GM12878 (cell line): ENCODE measurements at regions not wholly inside any gene's neighbourhood (a gene's known extent, or its start where the extent isn't known, plus 50 kb on each side); places are given as distances from the start of the nearest gene placed in this dataset.

Experiments
- ATAC-seq: fragments of 200-7000 bp; cut with Tn5 transposase; 3 replicates; pipeline ENCODE4 v1.9.1; 2020; ENCODE audit warnings: mild to moderate bottlenecking, moderate library complexity
- BruUV-seq: library from RNA; stranded (reverse); fragments of 400-500 nt; replicated peaks from 2 replicates; lab custom pipeline; 2021; lab: Mats Ljungman, UMichigan
- CTCF ChIA-PET: fragments of 300-600 bp; sonication (Branson Sonifier 250); formaldehyde crosslinking; extraction: SDS; loops from one replicate; lab custom pipeline; 2021; ENCODE audit warnings: inconsistent platforms; lab: Yijun Ruan, JAX
- POLR2A ChIA-PET: fragments of 350-600 bp; formaldehyde crosslinking; extraction: SDS; loops from one replicate; lab custom pipeline; 2021; ENCODE audit warnings: inconsistent platforms; lab: Charles Lee
- RAD21 ChIA-PET: fragments of 300-600 bp; sonication (Branson Sonifier 250); formaldehyde crosslinking; loops from one replicate; lab custom pipeline; 2023; ENCODE audit warnings: antibody characterized with exemption; ENCODE audit not compliant: unreplicated experiment; lab: Charles Lee
- SMC1A ChIA-PET: fragments of 300-600 bp; sonication (Branson Sonifier 250); formaldehyde crosslinking; loops from one replicate; lab custom pipeline; 2023; ENCODE audit not compliant: unreplicated experiment, uncharacterized antibody; lab: Charles Lee
- DNase-seq: peaks from one replicate; pipeline ENCODE4 v3.0.0-alpha.2; 2011; ENCODE audit warnings: low read depth, low spot score
- FAIRE-seq: peaks from 3 replicates; lab custom pipeline; 2011; peaks lifted over from hg19 to GRCh38; lab: Jason Lieb, UNC
- H2AFZ ChIP-seq: 2 replicates; pipeline ENCODE4 v1.6.0; 2011; ENCODE audit warnings: low read depth, low read length, control low read depth; ENCODE audit not compliant: control insufficient read depth
- H3K27ac ChIP-seq: 2 replicates; pipeline ENCODE4 v1.5.1; 2011; ENCODE audit warnings: control low read depth; ENCODE audit not compliant: control insufficient read depth, insufficient read depth
- H3K27me3 ChIP-seq, 2 experiments: replicated peaks in 1 of 2; 2 replicates each; pipeline versions ENCODE4 v1.6.0 to v1.6.1; 2011; ENCODE audit warnings: low read length in 1 of 2; ENCODE audit not compliant: control insufficient read depth in 2 of 2, insufficient read depth in 2 of 2
- H3K36me3 ChIP-seq, 2 experiments: 2 replicates each; pipeline ENCODE4 v1.5.1; 2011; ENCODE audit warnings: low read length in 1 of 2; ENCODE audit not compliant: control insufficient read depth in 2 of 2, insufficient read depth in 2 of 2
- H3K4me1 ChIP-seq: 2 replicates; pipeline ENCODE4 v1.6.1; 2011; ENCODE audit warnings: mild to moderate bottlenecking, low read length, moderate library complexity, mixed read lengths; ENCODE audit not compliant: control insufficient read depth, insufficient read depth
- H3K4me2 ChIP-seq: 2 replicates; pipeline ENCODE4 v1.6.0; 2011; ENCODE audit warnings: control low read depth; ENCODE audit not compliant: control insufficient read depth, insufficient read depth
- H3K4me3 ChIP-seq: fragments of 200-600 bp; sonication (generic); 2 replicates; pipeline ENCODE4 v1.5.1; 2016
- H3K79me2 ChIP-seq: 2 replicates; pipeline ENCODE4 v1.6.0; 2011; ENCODE audit warnings: low read length; ENCODE audit not compliant: control insufficient read depth, insufficient read depth
- H3K9ac ChIP-seq: 2 replicates; pipeline ENCODE4 v1.8.0; 2011; ENCODE audit warnings: low read length, control low read depth, mixed read lengths; ENCODE audit not compliant: control insufficient read depth, insufficient read depth
- H3K9me3 ChIP-seq: replicated peaks from 3 replicates; pipeline ENCODE4 v1.5.1; 2011; ENCODE audit warnings: mild to moderate bottlenecking, low read length; ENCODE audit not compliant: control insufficient read depth, insufficient read depth
- H4K20me1 ChIP-seq: 2 replicates; pipeline ENCODE4 v1.6.0; 2011; ENCODE audit not compliant: control insufficient read depth, insufficient read depth
- CHD1 ChIP-seq: IDR thresholded peaks from 2 replicates; pipeline ENCODE4 v1.6.1; 2012; ENCODE audit warnings: low read depth, low read length, improper control_type of control experiment
- EZH2 ChIP-seq: IDR thresholded peaks from 2 replicates; pipeline ENCODE4 v1.6.1; 2012; ENCODE audit warnings: low read depth, mild to moderate bottlenecking, control low read depth, inconsistent platforms, low read length, borderline replicate concordance; ENCODE audit not compliant: control insufficient read depth
- HDGF ChIP-seq: fragments of 450-650 bp; IDR thresholded peaks from 2 replicates; pipeline ENCODE4 v1.6.1; 2016; ENCODE audit warnings: antibody characterized with exemption
- RAD51 ChIP-seq: fragments of 450-650 bp; IDR thresholded peaks from 2 replicates; pipeline ENCODE4 v1.6.1; 2016; ENCODE audit warnings: moderate library complexity, mild to moderate bottlenecking, inconsistent platforms
- RCOR1 ChIP-seq: conservative IDR thresholded peaks from 2 replicates; pipeline ENCODE4 v1.6.1; 2012; ENCODE audit warnings: low read depth, low read length, improper control_type of control experiment
- ZNF217 ChIP-seq: fragments of 450-650 bp; IDR thresholded peaks from 2 replicates; pipeline ENCODE4 v1.6.1; 2017; ENCODE audit warnings: antibody characterized with exemption, mild to moderate bottlenecking
- WGBS: methylation state at CpG from one replicate; pipeline ENCODE4 v1.1.6; 2016; ENCODE audit warnings: low lambda C conversion rate; ENCODE audit not compliant: insufficient replicate concordance, insufficient coverage; ENCODE audit errors: missing lambda C conversion rate; 5-methylcytosine and 5-hydroxymethylcytosine counted together
- in situ Hi-C: fragments of 300-500 bp; cut with MboI; formaldehyde crosslinking; loops from 9 replicates; pipeline ENCODE4 v1.14.3; 2018; ENCODE audit warnings: mixed read lengths
- intact Hi-C: fragments of 100-400 bp; cut with micrococcal nuclease; formaldehyde crosslinking; loops from one replicate; pipeline ENCODE4 v1.14.2; 2022; ENCODE audit not compliant: unreplicated experiment
- TF ChIP-seq, protein P1 (sequence below): fragments of 150-350 bp; IDR thresholded peaks from 2 replicates; pipeline ENCODE4 v1.6.1; 2016; ENCODE audit warnings: low read depth, low read length
- TF ChIP-seq, protein P2 (sequence below): fragments of 450-650 bp; IDR thresholded peaks from 2 replicates; pipeline ENCODE4 v1.6.1; 2017; ENCODE audit warnings: mild to moderate bottlenecking

DNA sequence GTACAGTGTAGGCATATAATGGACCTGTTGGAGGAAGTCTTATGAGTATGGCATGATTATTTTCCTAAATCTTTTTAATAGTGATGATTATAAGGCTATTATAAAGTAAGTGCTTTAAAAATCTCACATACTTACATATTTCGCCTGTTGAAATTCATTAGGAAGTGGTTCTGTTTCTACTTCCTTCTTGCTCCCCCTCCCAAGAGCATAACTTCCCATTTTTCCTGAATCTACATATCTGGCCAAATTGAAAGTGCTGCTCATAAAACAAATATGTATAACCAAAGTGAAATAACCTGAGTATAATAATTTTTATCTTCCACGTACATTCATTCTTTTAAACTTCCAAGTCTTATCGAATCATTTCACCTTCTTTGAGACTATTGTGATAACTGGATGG, 455.6 kb upstream of the SEL1L start:
- Histone ChIP-seq H3K79me2 (no peaks in the 10 kb centered on the region), H3K9me3 (no peaks in the 10 kb centered on the region), H3K4me3 (no peak overlapping the region)
- intact Hi-C loops = no loop called here
- POLR2A ChIA-PET = no interaction called here
- TF ChIP-seq HDGF (no peak), RCOR1 (no peak), RAD51 (no peak), CHD1 (no peak), EZH2 (no peak), ZNF217 (no peak)
- TF ChIP-seq, protein P1, sequence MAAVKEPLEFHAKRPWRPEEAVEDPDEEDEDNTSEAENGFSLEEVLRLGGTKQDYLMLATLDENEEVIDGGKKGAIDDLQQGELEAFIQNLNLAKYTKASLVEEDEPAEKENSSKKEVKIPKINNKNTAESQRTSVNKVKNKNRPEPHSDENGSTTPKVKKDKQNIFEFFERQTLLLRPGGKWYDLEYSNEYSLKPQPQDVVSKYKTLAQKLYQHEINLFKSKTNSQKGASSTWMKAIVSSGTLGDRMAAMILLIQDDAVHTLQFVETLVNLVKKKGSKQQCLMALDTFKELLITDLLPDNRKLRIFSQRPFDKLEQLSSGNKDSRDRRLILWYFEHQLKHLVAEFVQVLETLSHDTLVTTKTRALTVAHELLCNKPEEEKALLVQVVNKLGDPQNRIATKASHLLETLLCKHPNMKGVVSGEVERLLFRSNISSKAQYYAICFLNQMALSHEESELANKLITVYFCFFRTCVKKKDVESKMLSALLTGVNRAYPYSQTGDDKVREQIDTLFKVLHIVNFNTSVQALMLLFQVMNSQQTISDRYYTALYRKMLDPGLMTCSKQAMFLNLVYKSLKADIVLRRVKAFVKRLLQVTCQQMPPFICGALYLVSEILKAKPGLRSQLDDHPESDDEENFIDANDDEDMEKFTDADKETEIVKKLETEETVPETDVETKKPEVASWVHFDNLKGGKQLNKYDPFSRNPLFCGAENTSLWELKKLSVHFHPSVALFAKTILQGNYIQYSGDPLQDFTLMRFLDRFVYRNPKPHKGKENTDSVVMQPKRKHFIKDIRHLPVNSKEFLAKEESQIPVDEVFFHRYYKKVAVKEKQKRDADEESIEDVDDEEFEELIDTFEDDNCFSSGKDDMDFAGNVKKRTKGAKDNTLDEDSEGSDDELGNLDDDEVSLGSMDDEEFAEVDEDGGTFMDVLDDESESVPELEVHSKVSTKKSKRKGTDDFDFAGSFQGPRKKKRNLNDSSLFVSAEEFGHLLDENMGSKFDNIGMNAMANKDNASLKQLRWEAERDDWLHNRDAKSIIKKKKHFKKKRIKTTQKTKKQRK = no peak
- TF ChIP-seq, protein P2, sequence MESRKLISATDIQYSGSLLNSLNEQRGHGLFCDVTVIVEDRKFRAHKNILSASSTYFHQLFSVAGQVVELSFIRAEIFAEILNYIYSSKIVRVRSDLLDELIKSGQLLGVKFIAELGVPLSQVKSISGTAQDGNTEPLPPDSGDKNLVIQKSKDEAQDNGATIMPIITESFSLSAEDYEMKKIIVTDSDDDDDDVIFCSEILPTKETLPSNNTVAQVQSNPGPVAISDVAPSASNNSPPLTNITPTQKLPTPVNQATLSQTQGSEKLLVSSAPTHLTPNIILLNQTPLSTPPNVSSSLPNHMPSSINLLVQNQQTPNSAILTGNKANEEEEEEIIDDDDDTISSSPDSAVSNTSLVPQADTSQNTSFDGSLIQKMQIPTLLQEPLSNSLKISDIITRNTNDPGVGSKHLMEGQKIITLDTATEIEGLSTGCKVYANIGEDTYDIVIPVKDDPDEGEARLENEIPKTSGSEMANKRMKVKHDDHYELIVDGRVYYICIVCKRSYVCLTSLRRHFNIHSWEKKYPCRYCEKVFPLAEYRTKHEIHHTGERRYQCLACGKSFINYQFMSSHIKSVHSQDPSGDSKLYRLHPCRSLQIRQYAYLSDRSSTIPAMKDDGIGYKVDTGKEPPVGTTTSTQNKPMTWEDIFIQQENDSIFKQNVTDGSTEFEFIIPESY = no peak
- TF ChIP-seq, all 136 proteins: peak for 0
- FAIRE-seq (no peak), ATAC-seq (no peak), DNase-seq (no peak)
- SMC1A ChIA-PET = interaction anchor here (0.6 to 1.5 kb wide), 3 partner anchors 10 to 1311 kb away, joined by 3 to 6 read pairs (median 4); no protein-coding TSS in a partner anchor
- Histone ChIP-seq H4K20me1 (no peaks in the 10 kb centered on the region), H3K36me3 (no peaks in the 10 kb centered on the region), H3K4me1 (no peaks in the 10 kb centered on the region), H2AFZ (no peak overlapping the region), H3K27me3 (no peaks in the 10 kb centered on the region), H3K4me2 (no peak overlapping the region), H3K9ac (no peak overlapping the region), H3K27ac (no peak overlapping the region)
- in situ Hi-C loops = loop anchor here (25.0 kb wide), 2 partner anchors 1073 to 1473 kb away; no protein-coding TSS in a partner anchor
- CTCF ChIA-PET = interaction anchor here (0.9 to 4.6 kb wide), 9 partner anchors 10 to 1083 kb away, joined by 3 to 24 read pairs (median 9); no protein-coding TSS in a partner anchor
- BruUV-seq = no TSS peak
- RAD21 ChIA-PET = interaction anchor here (4.4 kb wide), 1 partner anchor 63 kb away, joined by 18 read pairs; no protein-coding TSS in a partner anchor
- WGBS = 0% methylated on average over 3 of the region's 3 CpGs
